H1 (cell line): ENCODE measurements at regions not wholly inside any gene's neighbourhood (a gene's known extent, or its start where the extent isn't known, plus 50 kb on each side); places are given as distances from the start of the nearest gene placed in this dataset.
A peak's percentile ranks its signal among the peaks of the same experiment; 100 is the strongest.

ENCODE experiments used
- CTCF ChIA-PET: fragments of 300-600 bp; sonication (Branson Sonifier 250); formaldehyde crosslinking; loops from one replicate; lab custom pipeline; 2021; ENCODE audit not compliant: partially characterized antibody; lab: Charles Lee
- POLR2A ChIA-PET: fragments of 300-600 bp; sonication (Branson Sonifier 250); formaldehyde crosslinking; loops from one replicate; lab custom pipeline; 2021; ENCODE audit warnings: inconsistent platforms; ENCODE audit not compliant: partially characterized antibody; lab: Charles Lee
- DNase-seq, 2 experiments: peaks; one replicate each; pipeline versions ENCODE4 v3.0.0 to v3.0.0-alpha.2; 2010 to 2022; ENCODE audit warnings: low spot score in 2 of 2, low read depth in 1 of 2, mixed read lengths in 1 of 2
- FAIRE-seq: peaks from 2 replicates; lab custom pipeline; 2011; peaks lifted over from hg19 to GRCh38; lab: Jason Lieb, UNC
- H2AFZ ChIP-seq: 2 replicates; pipeline ENCODE4 v1.8.1; 2012; ENCODE audit warnings: low read length, inconsistent platforms
- H2AK5ac ChIP-seq: 2 replicates; pipeline ENCODE4 v1.6.1; 2013; ENCODE audit warnings: low read depth, low read length
- H2BK120ac ChIP-seq: replicated peaks from 2 replicates; pipeline ENCODE3; 2013; ENCODE audit warnings: low read depth, low read length, inconsistent platforms
- H2BK12ac ChIP-seq: 2 replicates; pipeline ENCODE4 v1.6.1; 2013; ENCODE audit warnings: low read depth, low read length
- H2BK15ac ChIP-seq: 2 replicates; pipeline ENCODE4 v1.6.1; 2013; ENCODE audit warnings: low read length
- H2BK20ac ChIP-seq: 2 replicates; pipeline ENCODE4 v1.6.1; 2013; ENCODE audit warnings: low read length
- H2BK5ac ChIP-seq: 2 replicates; pipeline ENCODE4 v1.6.1; 2013; ENCODE audit warnings: low read depth, low read length
- H3K14ac ChIP-seq: 2 replicates; pipeline ENCODE4 v1.6.1; 2013; ENCODE audit warnings: inconsistent platforms; ENCODE audit not compliant: insufficient read length
- H3K18ac ChIP-seq: 2 replicates; pipeline ENCODE4 v1.6.1; 2013; ENCODE audit warnings: low read length; ENCODE audit errors: extremely low read depth
- H3K23ac ChIP-seq: 2 replicates; pipeline ENCODE4 v1.6.1; 2013; ENCODE audit warnings: inconsistent platforms; ENCODE audit not compliant: insufficient read length
- H3K23me2 ChIP-seq: 2 replicates; pipeline ENCODE4 v1.6.1; 2013; ENCODE audit warnings: low read depth, low read length
- H3K27ac ChIP-seq: 2 replicates; pipeline ENCODE4 v1.6.1; 2011; ENCODE audit warnings: low read depth, low read length, inconsistent platforms
- H3K27me3 ChIP-seq, 4 experiments: replicated peaks in 1 of 4; 1 replicate in 1 of 4; 2 replicates in 3 of 4; pipeline versions ENCODE4 v1.6.1 to v1.8.1; 2011 to 2013; ENCODE audit warnings: low read length in 3 of 4, mild to moderate bottlenecking in 3 of 4, inconsistent platforms in 2 of 4, mixed read lengths in 2 of 4, moderate library complexity in 1 of 4; ENCODE audit not compliant: control insufficient read depth in 3 of 4, insufficient read depth in 3 of 4; ENCODE audit errors: extremely low read depth in 1 of 4
- H3K36me3 ChIP-seq, 4 experiments: 2 replicates each; pipeline versions ENCODE4 v1.6.1 to v1.8.1; 2011 to 2013; ENCODE audit warnings: mild to moderate bottlenecking in 4 of 4, low read length in 3 of 4, moderate library complexity in 2 of 4, control low read depth in 1 of 4, inconsistent platforms in 1 of 4; ENCODE audit not compliant: insufficient read depth in 4 of 4, control insufficient read depth in 2 of 4
- H3K4ac ChIP-seq: replicated peaks from 2 replicates; pipeline ENCODE3; 2013; ENCODE audit warnings: low read length, low read depth, mixed read lengths, inconsistent platforms; ENCODE audit not compliant: insufficient read length
- H3K4me1 ChIP-seq, 4 experiments: replicated peaks in 1 of 4; 1 replicate in 1 of 4; 2 replicates in 3 of 4; pipeline versions ENCODE4 v1.6.1 to v1.8.1; 2011 to 2013; ENCODE audit warnings: low read length in 3 of 4, inconsistent platforms in 2 of 4, mixed read lengths in 1 of 4; ENCODE audit not compliant: insufficient read depth in 4 of 4, control insufficient read depth in 3 of 4
- H3K4me2 ChIP-seq, 2 experiments: 2 replicates each; pipeline versions ENCODE4 v1.6.1 to v1.8.1; 2011 to 2013; ENCODE audit warnings: low read depth in 2 of 2, low read length in 2 of 2, control low read depth in 1 of 2, inconsistent platforms in 1 of 2, mild to moderate bottlenecking in 1 of 2; ENCODE audit not compliant: insufficient read depth in 1 of 2
- H3K4me3 ChIP-seq, 4 experiments: fragments of 200-600, 300-600 bp in 1 of 4; sonication (generic), shearing (Covaris generic), sonication (Bioruptor Twin) in 1 of 4; 2 replicates each; pipeline versions ENCODE4 v1.5.1 to v1.8.1; 2011 to 2016; ENCODE audit warnings: low read length in 4 of 4, low read depth in 3 of 4, control low read depth in 2 of 4, inconsistent platforms in 2 of 4, mild to moderate bottlenecking in 2 of 4, mixed read lengths in 1 of 4, moderate library complexity in 1 of 4; ENCODE audit not compliant: insufficient read depth in 2 of 4; ENCODE audit errors: extremely low read depth in 1 of 4
- H3K56ac ChIP-seq: replicated peaks from 2 replicates; pipeline ENCODE3; 2013; ENCODE audit warnings: low read depth, mild to moderate bottlenecking, mixed read lengths, low read length, inconsistent platforms; ENCODE audit not compliant: insufficient read length
- H3K79me1 ChIP-seq: 2 replicates; pipeline ENCODE4 v1.6.1; 2013; ENCODE audit warnings: low read depth, low read length, control low read depth
- H3K79me2 ChIP-seq, 2 experiments: 2 replicates each; pipeline versions ENCODE4 v1.6.1 to v1.8.1; 2012 to 2013; ENCODE audit warnings: low read length in 2 of 2, mild to moderate bottlenecking in 2 of 2, inconsistent platforms in 1 of 2; ENCODE audit not compliant: insufficient read depth in 2 of 2, control insufficient read depth in 1 of 2
- H3K9ac ChIP-seq, 4 experiments: replicated peaks in 1 of 4; 1 replicate in 1 of 4; 2 replicates in 3 of 4; pipeline versions ENCODE4 v1.6.1 to v1.8.1; 2011 to 2013; ENCODE audit warnings: low read depth in 3 of 4, low read length in 3 of 4, control low read depth in 2 of 4, mild to moderate bottlenecking in 2 of 4, moderate library complexity in 2 of 4, inconsistent platforms in 1 of 4; ENCODE audit errors: extremely low read depth in 1 of 4
- H3K9me3 ChIP-seq, 2 experiments: 2 replicates each; pipeline versions ENCODE4 v1.6.1 to v1.8.1; 2012 to 2013; ENCODE audit warnings: mild to moderate bottlenecking in 2 of 2, moderate library complexity in 2 of 2, control low read depth in 1 of 2, inconsistent platforms in 1 of 2, low read depth in 1 of 2, low read length in 1 of 2, mixed read lengths in 1 of 2; ENCODE audit not compliant: insufficient read depth in 2 of 2
- H4K20me1 ChIP-seq, 2 experiments: replicated peaks in 1 of 2; 2 replicates each; pipeline versions ENCODE3 to v1.8.1; 2011 to 2013; ENCODE audit warnings: inconsistent platforms in 2 of 2, low read length in 2 of 2, mild to moderate bottlenecking in 1 of 2; ENCODE audit not compliant: insufficient read depth in 2 of 2, control insufficient read depth in 1 of 2
- H4K5ac ChIP-seq: 2 replicates; pipeline ENCODE4 v1.6.1; 2013; ENCODE audit warnings: low read length, low read depth, mixed read lengths, inconsistent platforms; ENCODE audit not compliant: insufficient read length
- H4K8ac ChIP-seq: 2 replicates; pipeline ENCODE4 v1.8.0; 2013; ENCODE audit warnings: mild to moderate bottlenecking, moderate library complexity, low read length, inconsistent platforms; ENCODE audit not compliant: insufficient read depth; ENCODE audit errors: extremely low read depth
- H4K91ac ChIP-seq: replicated peaks from 2 replicates; pipeline ENCODE3; 2013; ENCODE audit warnings: low read length, mixed read lengths, inconsistent platforms; ENCODE audit not compliant: insufficient read length
- CTBP2 ChIP-seq: IDR thresholded peaks from 2 replicates; pipeline ENCODE4 v1.7.0; 2011; ENCODE audit warnings: borderline replicate concordance, mild to moderate bottlenecking, moderate library complexity, mixed read lengths, low read length; ENCODE audit not compliant: insufficient read depth, insufficient read length
- KDM1A ChIP-seq: fragments of 200-600, 300-600 bp; sonication (generic); IDR thresholded peaks from 2 replicates; pipeline ENCODE4 v1.7.1; 2016; ENCODE audit warnings: mild to moderate bottlenecking, low read length, borderline replicate concordance
- NRF1 ChIP-seq: IDR thresholded peaks from 2 replicates; pipeline ENCODE4 v1.6.1; 2011; ENCODE audit warnings: mild to moderate bottlenecking, low read depth, low read length, improper control_type of control experiment
- POLR2AphosphoS5 ChIP-seq: IDR thresholded peaks from 2 replicates; pipeline ENCODE4 v1.6.1; 2011; ENCODE audit warnings: low read depth, low read length
- RNF2 ChIP-seq: fragments of 200-900, 300-1000 bp; sonication (generic); IDR thresholded peaks from 2 replicates; pipeline ENCODE4 v1.7.1; 2016; ENCODE audit warnings: borderline replicate concordance, low read depth, mild to moderate bottlenecking, antibody characterized with exemption, low read length; ENCODE audit not compliant: poor library complexity, severe bottlenecking; ENCODE audit errors: missing control alignments
- RXRA ChIP-seq: IDR thresholded peaks from 2 replicates; pipeline ENCODE4 v1.6.1; 2011; ENCODE audit warnings: low read depth, mild to moderate bottlenecking, low read length, moderate library complexity; ENCODE audit not compliant: insufficient read depth
- SIN3A ChIP-seq, 2 experiments: IDR thresholded peaks in 1 of 2; conservative IDR thresholded peaks in 1 of 2; 2 replicates each; pipeline ENCODE4 v1.6.1; 2011 to 2012; ENCODE audit warnings: low read length in 2 of 2, improper control_type of control experiment in 1 of 2, low read depth in 1 of 2, mild to moderate bottlenecking in 1 of 2
- SP1 ChIP-seq: IDR thresholded peaks from 2 replicates; pipeline ENCODE4 v1.6.1; 2011; ENCODE audit warnings: low read depth, low read length
- SP4 ChIP-seq: IDR thresholded peaks from 2 replicates; pipeline ENCODE4 v1.6.1; 2012; ENCODE audit warnings: low read length, inconsistent platforms
- TBP ChIP-seq: IDR thresholded peaks from 2 replicates; pipeline ENCODE4 v1.6.1; 2011; ENCODE audit warnings: low read depth, low read length, improper control_type of control experiment
- TEAD4 ChIP-seq: IDR thresholded peaks from 2 replicates; pipeline ENCODE4 v1.6.1; 2012; ENCODE audit warnings: low read depth, low read length, inconsistent platforms, mixed read lengths
- WGBS, 2 experiments: shearing (Covaris generic) in 1 of 2; methylation state at CpG; one replicate each; pipeline versions ENCODE4 v1.1.6 to v1.1.7; 2013 to 2015; ENCODE audit warnings: low lambda C conversion rate in 2 of 2, mixed read lengths in 2 of 2, inconsistent platforms in 1 of 2, low coverage in 1 of 2, missing lambda C conversion rate in 1 of 2; ENCODE audit not compliant: insufficient replicate concordance in 2 of 2, insufficient coverage in 1 of 2, insufficient read length in 1 of 2; ENCODE audit errors: extremely low coverage in 1 of 2, missing lambda C conversion rate in 1 of 2; 5-methylcytosine and 5-hydroxymethylcytosine counted together

DNA sequence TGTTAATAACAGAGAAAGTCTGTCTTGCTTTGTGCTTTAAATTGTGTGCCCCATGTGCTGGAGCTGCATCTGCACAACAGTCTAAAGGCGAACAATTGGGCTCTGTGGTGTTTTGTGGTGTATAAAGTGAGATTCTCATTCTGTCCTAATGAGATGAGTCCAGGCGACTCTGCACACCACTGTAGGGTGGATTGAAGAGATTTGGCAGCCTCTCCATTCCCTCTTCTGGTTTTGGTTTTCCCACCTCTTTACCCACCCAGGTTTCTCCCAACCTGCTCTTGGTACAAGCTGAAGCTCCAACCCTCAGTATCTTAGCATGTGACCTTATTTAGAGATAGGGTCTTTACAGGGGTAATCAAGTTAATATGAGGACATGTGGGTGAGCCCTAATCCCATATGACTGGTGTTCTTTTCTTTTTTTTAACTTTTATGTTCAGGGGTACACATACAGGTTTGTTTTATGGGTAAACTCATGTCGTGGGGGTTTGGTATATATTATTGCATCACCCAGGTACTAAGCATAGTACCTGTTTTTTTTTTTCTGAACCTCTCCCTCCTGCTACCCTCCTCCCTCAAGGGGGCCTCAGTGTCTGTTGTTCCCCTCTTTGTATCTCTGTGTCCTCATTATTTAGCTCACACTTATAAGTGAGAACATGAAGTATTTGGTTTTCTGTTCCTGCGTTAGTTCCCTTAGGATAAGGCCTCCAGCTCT lies 217.6 kb upstream of the DTNBP1 start:
- no peaks in the 10 kb centered on the region for H3K9me3 ChIP-seq
- WGBS, 2 experiments: 86% methylated on average over 4 of the region's 4 CpGs; no CpG with 5 or more reads in 1 of the 2 experiments
- no peak overlapping the region for H2BK5ac ChIP-seq
- H2BK20ac ChIP-seq: no peak overlapping the region
- no peak overlapping the region for H2BK12ac ChIP-seq
- DNase-seq (no peak), FAIRE-seq (no peak)
- H4K5ac ChIP-seq: no peak overlapping the region
- no peaks in the 10 kb centered on the region; a peak in 1 of 7 replicates for H3K27me3 ChIP-seq
- no peaks in the 10 kb centered on the region for H3K4me1 ChIP-seq
- no peak overlapping the region for H4K91ac ChIP-seq
- no peak overlapping the region for H3K4me2 ChIP-seq
- peak overlapping the region; percentile 38 for H2BK120ac ChIP-seq
- no peaks in the 10 kb centered on the region for H3K79me1 ChIP-seq
- TF ChIP-seq TBP (no peak), POLR2AphosphoS5 (no peak), SP4 (no peak), SP1 (no peak), TEAD4 (no peak), RXRA (no peak), RNF2 (no peak), SIN3A (conservative IDR thresholded peaks at IDR 0.05 in 1 of 2, IDR thresholded peaks at IDR 0.05 in 1 of 2; ENCODE audit: low read depth in 1 of 2, low read length in 2 of 2) (no peak), NRF1 (no peak), CTBP2 (no peak), KDM1A (no peak)
- H4K20me1 ChIP-seq: no peaks in the 10 kb centered on the region
- H2AK5ac ChIP-seq: no peak overlapping the region
- H4K8ac ChIP-seq: no peak overlapping the region
- no peak overlapping the region for H3K4ac ChIP-seq
- H3K4me3 ChIP-seq: no peak overlapping the region
- H3K56ac ChIP-seq: no peak overlapping the region
- no peak overlapping the region for H3K18ac ChIP-seq
- H3K14ac ChIP-seq: no peak overlapping the region
- H3K23ac ChIP-seq: no peak overlapping the region
- H2AFZ ChIP-seq: peak overlapping the region; percentile 81
- H3K27ac ChIP-seq: no peak overlapping the region
- no peak overlapping the region for H2BK15ac ChIP-seq
- ChIA-PET CTCF (interaction anchor here (1.7 kb wide), 2 partner anchors 14 to 70 kb away, joined by 3 to 5 read pairs; no protein-coding TSS in a partner anchor), POLR2A (interaction anchor here (0.7 kb wide), 1 partner anchor 279 kb away, joined by 3 read pairs; no protein-coding TSS in a partner anchor)
- H3K23me2 ChIP-seq: no peaks in the 10 kb centered on the region
- no peaks in the 10 kb centered on the region for H3K79me2 ChIP-seq
- H3K36me3 ChIP-seq: no peaks in the 10 kb centered on the region
- no peak overlapping the region for H3K9ac ChIP-seq
